MM.1S (cell line): ENCODE measurements at regions not wholly inside any gene's neighbourhood (a gene's known extent, or its start where the extent isn't known, plus 50 kb on each side); places are given as distances from the start of the nearest gene placed in this dataset.

Experiments used
- EZH2 ChIP-seq: fragments of 300-600 bp; sonication (generic); optimal IDR thresholded peaks from 2 replicates; pipeline ENCODE3; 2017; ENCODE audit warnings: low read depth, mild to moderate bottlenecking, antibody characterized with exemption, low read length, mixed read lengths
- EZH2phosphoT487 ChIP-seq: fragments of 300-600 bp; sonication (generic); IDR thresholded peaks from 2 replicates; pipeline ENCODE4 v1.6.1; 2018; ENCODE audit warnings: antibody characterized with exemption, low read length
- TF ChIP-seq, protein P1 (sequence below): fragments of 300-600 bp; sonication (generic); IDR thresholded peaks from 2 replicates; pipeline ENCODE4 v1.5.1; 2016; ENCODE audit warnings: antibody characterized with exemption, low read length, mixed read lengths

DNA sequence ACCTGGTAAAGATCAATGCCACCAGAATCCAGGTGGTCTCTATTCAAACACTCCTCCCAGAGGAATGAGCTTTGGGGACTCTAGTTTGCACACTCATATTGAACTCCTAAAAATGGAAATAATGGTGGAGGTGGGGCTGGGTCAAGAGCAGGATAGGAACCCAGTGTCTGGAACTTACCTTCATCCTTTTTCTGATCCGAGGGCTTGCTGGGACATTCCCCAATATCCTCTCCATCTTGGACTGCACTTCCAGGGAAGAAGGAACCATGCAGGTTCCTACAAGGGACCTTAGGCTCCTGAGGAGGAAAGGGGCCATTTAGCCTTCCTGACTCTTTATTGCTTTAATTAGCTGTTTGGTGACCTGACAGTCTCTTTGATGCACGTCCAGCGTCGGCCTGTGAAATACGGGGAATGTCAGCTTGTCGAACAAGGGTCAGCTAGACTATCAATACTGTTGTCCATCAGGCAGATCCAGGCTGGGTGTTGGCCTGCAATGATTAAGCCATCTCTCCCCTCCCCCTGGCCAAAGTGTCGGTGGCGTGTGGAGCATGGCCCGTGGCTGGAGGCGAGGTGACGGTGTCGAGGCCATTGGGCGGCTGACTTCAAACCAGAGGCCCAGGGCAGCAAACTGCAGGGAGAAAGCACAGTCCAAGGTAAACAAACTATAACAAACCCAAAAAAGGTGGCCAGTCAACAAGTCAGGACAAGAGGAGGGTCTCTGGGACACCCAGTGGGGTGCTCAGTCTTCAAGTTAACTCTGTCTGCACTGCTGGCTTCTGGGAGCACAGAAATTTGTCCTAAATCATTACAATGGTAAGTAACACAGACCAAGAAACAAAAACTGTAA lies 405.2 kb upstream of the TBX3 start:
- TF ChIP-seq, protein P1, sequence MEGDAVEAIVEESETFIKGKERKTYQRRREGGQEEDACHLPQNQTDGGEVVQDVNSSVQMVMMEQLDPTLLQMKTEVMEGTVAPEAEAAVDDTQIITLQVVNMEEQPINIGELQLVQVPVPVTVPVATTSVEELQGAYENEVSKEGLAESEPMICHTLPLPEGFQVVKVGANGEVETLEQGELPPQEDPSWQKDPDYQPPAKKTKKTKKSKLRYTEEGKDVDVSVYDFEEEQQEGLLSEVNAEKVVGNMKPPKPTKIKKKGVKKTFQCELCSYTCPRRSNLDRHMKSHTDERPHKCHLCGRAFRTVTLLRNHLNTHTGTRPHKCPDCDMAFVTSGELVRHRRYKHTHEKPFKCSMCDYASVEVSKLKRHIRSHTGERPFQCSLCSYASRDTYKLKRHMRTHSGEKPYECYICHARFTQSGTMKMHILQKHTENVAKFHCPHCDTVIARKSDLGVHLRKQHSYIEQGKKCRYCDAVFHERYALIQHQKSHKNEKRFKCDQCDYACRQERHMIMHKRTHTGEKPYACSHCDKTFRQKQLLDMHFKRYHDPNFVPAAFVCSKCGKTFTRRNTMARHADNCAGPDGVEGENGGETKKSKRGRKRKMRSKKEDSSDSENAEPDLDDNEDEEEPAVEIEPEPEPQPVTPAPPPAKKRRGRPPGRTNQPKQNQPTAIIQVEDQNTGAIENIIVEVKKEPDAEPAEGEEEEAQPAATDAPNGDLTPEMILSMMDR: no peak
- TF ChIP-seq EZH2 (no peak), EZH2phosphoT487 (no peak)
